ENCODE measurements at regions not wholly inside any gene's neighbourhood (a gene's known extent, or its start where the extent isn't known, plus 50 kb on each side); places are given as distances from the start of the nearest gene placed in this dataset.

- H3K4me3 ChIP-seq (ENCODE audit: low read depth, low read length), result no peak overlapping the region
- DNase-seq (ENCODE audit: low read depth), result no peak
- no peak for TF ChIP-seq CTCF (IDR thresholded peaks at IDR 0.05; ENCODE audit: insufficient read depth, low read length, poor library complexity, severe bottlenecking)
- no peaks in the 10 kb centered on the region for H3K27me3 ChIP-seq (ENCODE audit: control insufficient read depth, insufficient read depth, low read length)
- H3K36me3 ChIP-seq (ENCODE audit: control insufficient read depth, insufficient read depth, low read length), result no peaks in the 10 kb centered on the region
These were observed 360.4 kb upstream of the TGFBR2 start for GRCh38 chr3:30245858-30246622.

GRCh38 chr3:30248423-30248822 lies 358.0 kb upstream of the TGFBR2 start:
- TF ChIP-seq CTCF (IDR thresholded peaks at IDR 0.05; ENCODE audit: insufficient read depth, low read length, poor library complexity, severe bottlenecking), result no peak
- H3K27me3 ChIP-seq (ENCODE audit: control insufficient read depth, insufficient read depth, low read length), result no peaks in the 10 kb centered on the region
- no peak for DNase-seq (ENCODE audit: low read depth)
- H3K4me3 ChIP-seq (ENCODE audit: low read depth, low read length), result no peak overlapping the region
- no peaks in the 10 kb centered on the region for H3K36me3 ChIP-seq (ENCODE audit: control insufficient read depth, insufficient read depth, low read length)

- no peak for DNase-seq (ENCODE audit: low read depth)
- Histone ChIP-seq H3K36me3 (ENCODE audit: control insufficient read depth, insufficient read depth, low read length) (no peaks in the 10 kb centered on the region), H3K27me3 (ENCODE audit: control insufficient read depth, insufficient read depth, low read length) (no peaks in the 10 kb centered on the region), H3K4me3 (ENCODE audit: low read depth, low read length) (no peak overlapping the region)
- TF ChIP-seq CTCF (IDR thresholded peaks at IDR 0.05; ENCODE audit: insufficient read depth, low read length, poor library complexity, severe bottlenecking), result no peak
These were observed 353.9 kb upstream of the TGFBR2 start for GRCh38 chr3:30252474-30252873.

- no peaks in the 10 kb centered on the region for H3K27me3 ChIP-seq (ENCODE audit: control insufficient read depth, insufficient read depth, low read length)
- TF ChIP-seq CTCF (IDR thresholded peaks at IDR 0.05; ENCODE audit: insufficient read depth, low read length, poor library complexity, severe bottlenecking), result no peak
- H3K36me3 ChIP-seq (ENCODE audit: control insufficient read depth, insufficient read depth, low read length), result no peaks in the 10 kb centered on the region
- no peak overlapping the region for H3K4me3 ChIP-seq (ENCODE audit: low read depth, low read length)
- no peak for DNase-seq (ENCODE audit: low read depth)
These were observed 352.6 kb upstream of the TGFBR2 start for GRCh38 chr3:30253832-30254231.

GRCh38 chr3:30256474-30256873 lies 349.9 kb upstream of the TGFBR2 start:
- Histone ChIP-seq H3K36me3 (ENCODE audit: control insufficient read depth, insufficient read depth, low read length) (no peaks in the 10 kb centered on the region), H3K27me3 (ENCODE audit: control insufficient read depth, insufficient read depth, low read length) (no peaks in the 10 kb centered on the region), H3K4me3 (ENCODE audit: low read depth, low read length) (no peak overlapping the region)
- no peak for TF ChIP-seq CTCF (IDR thresholded peaks at IDR 0.05; ENCODE audit: insufficient read depth, low read length, poor library complexity, severe bottlenecking)
- no peak for DNase-seq (ENCODE audit: low read depth)
